Subcutaneous abdominal adipose tissue (tissue), 5 donors: ENCODE measurements at regions not wholly inside any gene's neighbourhood (a gene's known extent, or its start where the extent isn't known, plus 50 kb on each side); places are given as distances from the start of the nearest gene placed in this dataset.

Experiments used
- H3K27ac ChIP-seq: one replicate; pipeline ENCODE4 v1.7.0; 2013; ENCODE audit warnings: low read depth, mild to moderate bottlenecking, inconsistent platforms, low read length, moderate library complexity
- H3K27me3 ChIP-seq, 5 donors: one replicate each; pipeline ENCODE4 v1.7.0; 2013; ENCODE audit warnings: low read length in 5 of 5, inconsistent platforms in 1 of 5; ENCODE audit not compliant: control insufficient read depth in 5 of 5, insufficient read depth in 4 of 5
- H3K36me3 ChIP-seq, 5 donors: one replicate each; pipeline ENCODE4 v1.7.0; 2013; ENCODE audit warnings: low read length in 5 of 5; ENCODE audit not compliant: control insufficient read depth in 5 of 5, insufficient read depth in 5 of 5
- H3K4me1 ChIP-seq, 5 donors: one replicate each; pipeline ENCODE4 v1.7.0; 2013; ENCODE audit warnings: low read length in 5 of 5, mild to moderate bottlenecking in 3 of 5, moderate library complexity in 1 of 5; ENCODE audit not compliant: control insufficient read depth in 5 of 5, insufficient read depth in 5 of 5
- H3K4me3 ChIP-seq, 5 donors: one replicate each; pipeline ENCODE4 v1.7.0; 2013; ENCODE audit warnings: low read length in 5 of 5, low read depth in 1 of 5
- H3K9ac ChIP-seq, 5 donors: one replicate each; pipeline ENCODE4 v1.7.0; 2013; ENCODE audit warnings: low read length in 5 of 5, mild to moderate bottlenecking in 4 of 5, moderate library complexity in 3 of 5
- H3K9me3 ChIP-seq, 5 donors: one replicate each; pipeline ENCODE4 v1.7.0; 2013; ENCODE audit warnings: low read length in 5 of 5; ENCODE audit not compliant: control insufficient read depth in 5 of 5
- donor health status: healthy.
- donor health status: healthy.
- donor health status: healthy.
- donor health status: healthy.
- donor health status: healthy.

- peaks cover 0 to 6% (median 3%) of the 10 kb centered on the region in 5 donors for H3K27me3 ChIP-seq
- peaks cover 0 to under 1% (median 0%) of the 10 kb centered on the region in 5 donors for H3K4me1 ChIP-seq
- H3K4me3 ChIP-seq = no peak overlapping the region
- H3K27ac ChIP-seq = no peak overlapping the region
- H3K36me3 ChIP-seq = no peaks in the 10 kb centered on the region
- H3K9ac ChIP-seq = no peak overlapping the region
- H3K9me3 ChIP-seq = peaks cover 3 to 10% (median 8%) of the 10 kb centered on the region in 5 donors
These were observed 151.4 kb downstream of the OAT start for GRCh38 chr10:124267231-124267885.

- Histone ChIP-seq H3K27ac (no peak overlapping the region), H3K27me3 (peaks cover 0 to 6% (median 3%) of the 10 kb centered on the region in 5 donors), H3K9ac (no peak overlapping the region), H3K4me1 (peaks cover 0 to 5% (median 0%) of the 10 kb centered on the region in 5 donors), H3K4me3 (no peak overlapping the region), H3K36me3 (no peaks in the 10 kb centered on the region), H3K9me3 (peaks cover 0 to 3% (median under 1%) of the 10 kb centered on the region in 5 donors)
These were observed 152.1 kb downstream of the OAT start for GRCh38 chr10:124266468-124267230.

- H3K27ac ChIP-seq = no peak overlapping the region
- H3K4me1 ChIP-seq = peaks cover 0 to 5% (median 0%) of the 10 kb centered on the region in 5 donors
- H3K27me3 ChIP-seq = peaks cover 0 to 4% (median 2%) of the 10 kb centered on the region in 5 donors
- peaks cover 0 to under 1% (median 0%) of the 10 kb centered on the region in 5 donors for H3K9me3 ChIP-seq
- H3K4me3 ChIP-seq = no peak overlapping the region
- no peak overlapping the region for H3K9ac ChIP-seq
- no peaks in the 10 kb centered on the region for H3K36me3 ChIP-seq
These were observed 152.8 kb downstream of the OAT start for GRCh38 chr10:124265776-124266467.

GRCh38 chr10:124265391-124265745 lies 153.4 kb downstream of the OAT start:
- Histone ChIP-seq H3K4me3 (no peak overlapping the region), H3K9me3 (no peaks in the 10 kb centered on the region), H3K9ac (no peak overlapping the region), H3K36me3 (no peaks in the 10 kb centered on the region), H3K4me1 (peaks cover 0 to 5% (median 0%) of the 10 kb centered on the region in 5 donors), H3K27ac (no peak overlapping the region), H3K27me3 (no peaks in the 10 kb centered on the region)

- peaks cover 0 to under 1% (median under 1%) of the 10 kb centered on the region in 5 donors for H3K9me3 ChIP-seq
- H3K9ac ChIP-seq = no peak overlapping the region
- H3K4me3 ChIP-seq = no peak overlapping the region
These were observed 153.9 kb downstream of the OAT start for GRCh38 chr10:124264711-124265390.

GRCh38 chr10:124264271-124264670 lies 154.5 kb downstream of the OAT start:
- Histone ChIP-seq H3K4me1 (peaks cover 0 to 5% (median 0%) of the 10 kb centered on the region in 5 donors), H3K4me3 (no peak overlapping the region), H3K9ac (no peak overlapping the region), H3K27ac (no peak overlapping the region), H3K36me3 (no peaks in the 10 kb centered on the region), H3K9me3 (peaks cover 0 to 6% (median 6%) of the 10 kb centered on the region in 5 donors), H3K27me3 (no peaks in the 10 kb centered on the region)

More at GRCh38 chr10:124264711-124265390, 153.9 kb downstream of the OAT start:
- H3K36me3 ChIP-seq = no peaks in the 10 kb centered on the region
- no peaks in the 10 kb centered on the region for H3K27me3 ChIP-seq
- peaks cover 0 to 5% (median 0%) of the 10 kb centered on the region in 5 donors for H3K4me1 ChIP-seq
- no peak overlapping the region for H3K27ac ChIP-seq

- H3K4me3 ChIP-seq = no peak overlapping the region
- peaks cover 0 to 12% (median 9%) of the 10 kb centered on the region in 5 donors for H3K9me3 ChIP-seq
- peaks cover 0 to 5% (median 0%) of the 10 kb centered on the region in 5 donors for H3K4me1 ChIP-seq
- H3K9ac ChIP-seq = no peak overlapping the region
- H3K36me3 ChIP-seq = no peaks in the 10 kb centered on the region
- no peak overlapping the region for H3K27ac ChIP-seq
- H3K27me3 ChIP-seq = no peaks in the 10 kb centered on the region
These were observed 155.0 kb downstream of the OAT start for GRCh38 chr10:124263726-124264125.

GRCh38 chr10:124262971-124263370 lies 155.8 kb downstream of the OAT start:
- Histone ChIP-seq H3K4me1 (peaks cover 0 to 5% (median 0%) of the 10 kb centered on the region in 5 donors), H3K36me3 (no peaks in the 10 kb centered on the region), H3K9ac (no peak overlapping the region), H3K27me3 (no peaks in the 10 kb centered on the region), H3K4me3 (no peak overlapping the region), H3K9me3 (peaks cover 0 to 12% (median 11%) of the 10 kb centered on the region in 5 donors), H3K27ac (no peak overlapping the region)

- no peak overlapping the region for H3K4me3 ChIP-seq
- no peak overlapping the region for H3K27ac ChIP-seq
- peaks cover 0 to 5% (median 0%) of the 10 kb centered on the region in 5 donors for H3K4me1 ChIP-seq
These were observed 156.4 kb downstream of the OAT start for GRCh38 chr10:124262234-124262865.

More at GRCh38 chr10:124262234-124262865, 156.4 kb downstream of the OAT start:
- no peaks in the 10 kb centered on the region for H3K27me3 ChIP-seq
- H3K36me3 ChIP-seq = no peaks in the 10 kb centered on the region
- no peak overlapping the region for H3K9ac ChIP-seq
- H3K9me3 ChIP-seq = peaks cover 0 to 12% (median 11%) of the 10 kb centered on the region in 5 donors
